Neural progenitor cell (in vitro differentiated cells): ENCODE measurements at regions not wholly inside any gene's neighbourhood (a gene's known extent, or its start where the extent isn't known, plus 50 kb on each side); places are given as distances from the start of the nearest gene placed in this dataset.

ENCODE experiments used
- DNase-seq: peaks from one replicate; pipeline ENCODE4 v3.0.0-alpha.2; 2016; ENCODE audit warnings: low spot score
- H2AFZ ChIP-seq: fragments of 200-600 bp; sonication (generic); replicated peaks from 2 replicates; pipeline ENCODE4 v1.6.1; 2016; ENCODE audit warnings: antibody characterized with exemption
- H3F3A ChIP-seq: fragments of 200-600 bp; sonication (generic); 2 replicates; pipeline ENCODE4 v1.6.1; 2016; ENCODE audit warnings: antibody characterized with exemption, low read depth
- H3K27ac ChIP-seq: fragments of 200-600 bp; sonication (generic); 2 replicates; pipeline ENCODE4 v1.5.1; 2016; ENCODE audit warnings: mild to moderate bottlenecking
- H3K27me3 ChIP-seq: fragments of 200-600 bp; sonication (generic); 2 replicates; pipeline ENCODE4 v1.6.1; 2016; ENCODE audit warnings: mild to moderate bottlenecking, moderate library complexity
- H3K36me3 ChIP-seq: fragments of 200-600 bp; sonication (generic); 2 replicates; pipeline ENCODE4 v1.5.1; 2016
- H3K4me1 ChIP-seq: fragments of 200-600 bp; sonication (generic); 2 replicates; pipeline ENCODE4 v1.6.1; 2016; ENCODE audit warnings: mixed run types
- H3K4me2 ChIP-seq: fragments of 200-600 bp; sonication (generic); 2 replicates; pipeline ENCODE4 v1.6.1; 2016
- H3K4me3 ChIP-seq: fragments of 200-600 bp; sonication (generic); 2 replicates; pipeline ENCODE4 v1.5.1; 2016
- H3K79me2 ChIP-seq: fragments of 200-600 bp; sonication (generic); 2 replicates; pipeline ENCODE4 v1.6.1; 2016; ENCODE audit warnings: low read depth
- H3K9ac ChIP-seq: fragments of 200-600 bp; sonication (generic); 2 replicates; pipeline ENCODE4 v1.6.1; 2016
- H3K9me3 ChIP-seq: fragments of 200-600 bp; sonication (generic); 2 replicates; pipeline ENCODE4 v1.5.1; 2016; ENCODE audit warnings: low read depth
- H4K20me1 ChIP-seq: fragments of 200-600 bp; sonication (generic); 2 replicates; pipeline ENCODE4 v1.6.1; 2016; ENCODE audit warnings: low read depth
- H3K27ac Mint-ChIP-seq: 3 replicates; pipeline ENCODE4 v1.8.0; 2021; ENCODE audit warnings: mixed read lengths
- H3K27me3 Mint-ChIP-seq: 2 replicates; pipeline ENCODE4 v1.8.0; 2022; ENCODE audit warnings: low read depth, mild to moderate bottlenecking, inconsistent platforms, moderate library complexity, mixed read lengths; ENCODE audit not compliant: insufficient read depth
- H3K36me3 Mint-ChIP-seq: 3 replicates; pipeline ENCODE4 v1.8.0; 2021; ENCODE audit warnings: mixed read lengths
- H3K4me1 Mint-ChIP-seq: 3 replicates; pipeline ENCODE4 v1.8.0; 2021; ENCODE audit warnings: mixed read lengths
- H3K4me3 Mint-ChIP-seq: 3 replicates; pipeline ENCODE4 v1.8.0; 2021; ENCODE audit warnings: mild to moderate bottlenecking, moderate library complexity, mixed read lengths
- H3K9me3 Mint-ChIP-seq: 3 replicates; pipeline ENCODE4 v1.8.0; 2020; ENCODE audit warnings: mixed read lengths
- CTCF ChIP-seq: fragments of 200-600 bp; sonication (generic); IDR thresholded peaks from 2 replicates; pipeline ENCODE4 v1.5.1; 2017; ENCODE audit warnings: antibody characterized with exemption, mild to moderate bottlenecking
- EZH2 ChIP-seq: fragments of 200-600 bp; sonication (generic); IDR thresholded peaks from 2 replicates; pipeline ENCODE4 v1.6.1; 2017; ENCODE audit warnings: antibody characterized with exemption, mild to moderate bottlenecking, moderate library complexity
- EZH2phosphoT487 ChIP-seq: fragments of 200-600 bp; sonication (generic); IDR thresholded peaks from 2 replicates; pipeline ENCODE4 v1.6.1; 2017; ENCODE audit warnings: antibody characterized with exemption

DNA sequence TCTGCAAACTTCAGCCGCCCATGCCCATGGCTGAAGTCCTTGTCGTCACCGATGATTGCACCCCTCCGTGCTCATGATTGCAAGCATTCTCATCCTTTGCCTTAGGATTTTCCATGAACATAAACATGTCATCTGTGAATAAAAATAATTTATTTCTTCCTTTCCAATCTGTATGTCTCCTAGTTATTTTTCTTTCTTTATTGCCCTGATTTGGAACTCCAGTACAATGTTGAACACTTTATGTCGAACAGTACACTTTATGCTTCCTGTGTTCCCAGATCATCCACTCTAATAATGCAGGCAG is 170.9 kb upstream of the SYT6 start:
- H3K27me3 ChIP-seq: no peaks in the 10 kb centered on the region
- Mint-ChIP-seq H3K4me1 (no peaks in the 10 kb centered on the region), H3K27me3 (no peaks in the 10 kb centered on the region), H3K9me3 (peaks cover 16% of the 10 kb centered on the region), H3K4me3 (no peak overlapping the region), H3K27ac (no peak overlapping the region), H3K36me3 (no peaks in the 10 kb centered on the region)
- no peak for DNase-seq
- H3K4me2 ChIP-seq: no peak overlapping the region
- TF ChIP-seq EZH2: no peak
- TF ChIP-seq CTCF: no peak
- TF ChIP-seq EZH2phosphoT487: no peak
- no peaks in the 10 kb centered on the region for H3K36me3 ChIP-seq
- H2AFZ ChIP-seq: peak overlapping the region; percentile 29
- H3K27ac ChIP-seq: no peak overlapping the region
- no peak overlapping the region for H3K4me3 ChIP-seq
- peaks cover 5% of the 10 kb centered on the region for H3K4me1 ChIP-seq
- H3F3A ChIP-seq: no peaks in the 10 kb centered on the region
- H4K20me1 ChIP-seq: no peaks in the 10 kb centered on the region
- no peaks in the 10 kb centered on the region for H3K9me3 ChIP-seq
- H3K9ac ChIP-seq: no peak overlapping the region
- no peaks in the 10 kb centered on the region for H3K79me2 ChIP-seq

DNA sequence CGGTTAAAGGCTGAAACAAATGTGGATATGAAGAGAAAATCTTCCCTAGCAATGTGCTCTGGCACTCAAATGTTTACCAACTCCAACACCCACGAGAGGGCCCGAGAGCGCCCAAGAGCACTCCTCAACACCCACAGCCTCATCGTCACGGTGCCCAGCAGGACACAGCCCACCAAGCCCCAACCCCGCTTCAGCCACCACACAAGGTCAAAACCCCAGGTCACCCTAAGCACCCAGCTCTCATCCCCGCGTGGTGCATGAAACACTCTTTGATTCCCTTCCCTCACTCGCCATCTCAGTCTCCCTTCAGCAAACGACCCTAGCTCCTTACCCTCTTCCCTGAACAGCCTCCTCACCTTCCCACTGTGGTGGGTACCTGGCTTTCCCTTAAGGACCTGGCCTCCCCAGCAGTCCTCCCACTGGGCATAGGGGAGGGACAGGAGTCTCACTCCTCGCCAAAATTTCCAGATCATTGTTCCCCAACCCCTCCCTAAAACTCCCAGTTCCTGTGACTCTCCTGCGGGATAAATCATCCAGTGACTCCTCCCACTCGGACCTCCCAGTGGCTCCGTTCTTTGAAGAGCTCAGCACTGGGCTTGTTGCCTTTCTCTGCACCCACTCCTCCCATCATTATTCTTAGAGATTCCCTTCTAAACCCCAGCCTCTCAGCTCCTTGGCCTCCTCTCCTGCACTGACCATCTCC is 170.4 kb upstream of the SYT6 start:
- Histone ChIP-seq H3K4me2 (no peak overlapping the region), H3K79me2 (no peaks in the 10 kb centered on the region), H3K27ac (no peak overlapping the region), H3K9me3 (no peaks in the 10 kb centered on the region), H3K9ac (no peak overlapping the region), H3K36me3 (no peaks in the 10 kb centered on the region), H2AFZ (peak overlapping the region; percentile 29), H3K27me3 (no peaks in the 10 kb centered on the region), H3F3A (no peaks in the 10 kb centered on the region), H4K20me1 (no peaks in the 10 kb centered on the region), H3K4me1 (peaks cover 5% of the 10 kb centered on the region), H3K4me3 (no peak overlapping the region)
- peak; percentile 13 for DNase-seq
- Mint-ChIP-seq H3K4me3 (no peak overlapping the region), H3K27me3 (no peaks in the 10 kb centered on the region), H3K36me3 (no peaks in the 10 kb centered on the region), H3K9me3 (peaks cover 16% of the 10 kb centered on the region), H3K4me1 (no peaks in the 10 kb centered on the region), H3K27ac (no peak overlapping the region)
- TF ChIP-seq EZH2phosphoT487 (no peak), EZH2 (no peak)

- Histone ChIP-seq H3K79me2 (no peaks in the 10 kb centered on the region), H3K36me3 (no peaks in the 10 kb centered on the region), H3K27ac (no peak overlapping the region), H3K9ac (no peak overlapping the region), H2AFZ (peak overlapping the region; percentile 18), H3K9me3 (no peaks in the 10 kb centered on the region), H3F3A (no peaks in the 10 kb centered on the region), H3K4me2 (no peak overlapping the region), H3K27me3 (no peaks in the 10 kb centered on the region), H3K4me1 (peaks cover 5% of the 10 kb centered on the region), H4K20me1 (no peaks in the 10 kb centered on the region), H3K4me3 (no peak overlapping the region)
- H3K36me3 Mint-ChIP-seq: no peaks in the 10 kb centered on the region
- no peak for TF ChIP-seq EZH2phosphoT487
- no peak for TF ChIP-seq CTCF
- no peak for TF ChIP-seq EZH2
- no peaks in the 10 kb centered on the region for H3K27me3 Mint-ChIP-seq
- no peak overlapping the region for H3K4me3 Mint-ChIP-seq
- no peak overlapping the region for H3K27ac Mint-ChIP-seq
- DNase-seq: no peak
- H3K9me3 Mint-ChIP-seq: peaks cover 12% of the 10 kb centered on the region
- no peaks in the 10 kb centered on the region for H3K4me1 Mint-ChIP-seq
Observed at GRCh38 chr1:114322734-114323133, 169.1 kb upstream of the SYT6 start.

GRCh38 chr1:114322207-114322606 is 168.5 kb upstream of the SYT6 start:
- Mint-ChIP-seq H3K27ac (no peak overlapping the region), H3K4me3 (no peak overlapping the region), H3K27me3 (no peaks in the 10 kb centered on the region), H3K36me3 (no peaks in the 10 kb centered on the region), H3K9me3 (peaks cover 11% of the 10 kb centered on the region), H3K4me1 (no peaks in the 10 kb centered on the region)
- no peaks in the 10 kb centered on the region for H4K20me1 ChIP-seq
- H3K36me3 ChIP-seq: no peaks in the 10 kb centered on the region
- H3K4me1 ChIP-seq: peaks cover 5% of the 10 kb centered on the region
- TF ChIP-seq CTCF (no peak), EZH2 (no peak), EZH2phosphoT487 (no peak)
- no peaks in the 10 kb centered on the region for H3K27me3 ChIP-seq
- H3K4me3 ChIP-seq: no peak overlapping the region
- no peak overlapping the region for H3K4me2 ChIP-seq
- H3K27ac ChIP-seq: no peak overlapping the region
- no peaks in the 10 kb centered on the region for H3K79me2 ChIP-seq
- H3K9me3 ChIP-seq: no peaks in the 10 kb centered on the region
- no peak overlapping the region for H3K9ac ChIP-seq
- H2AFZ ChIP-seq: no peak overlapping the region
- no peaks in the 10 kb centered on the region for H3F3A ChIP-seq
- no peak for DNase-seq
